ENCODE measurements at regions not wholly inside any gene's neighbourhood (a gene's known extent, or its start where the extent isn't known, plus 50 kb on each side); places are given as distances from the start of the nearest gene placed in this dataset.
A peak's percentile ranks its signal among the peaks of the same experiment; 100 is the strongest.

DNA sequence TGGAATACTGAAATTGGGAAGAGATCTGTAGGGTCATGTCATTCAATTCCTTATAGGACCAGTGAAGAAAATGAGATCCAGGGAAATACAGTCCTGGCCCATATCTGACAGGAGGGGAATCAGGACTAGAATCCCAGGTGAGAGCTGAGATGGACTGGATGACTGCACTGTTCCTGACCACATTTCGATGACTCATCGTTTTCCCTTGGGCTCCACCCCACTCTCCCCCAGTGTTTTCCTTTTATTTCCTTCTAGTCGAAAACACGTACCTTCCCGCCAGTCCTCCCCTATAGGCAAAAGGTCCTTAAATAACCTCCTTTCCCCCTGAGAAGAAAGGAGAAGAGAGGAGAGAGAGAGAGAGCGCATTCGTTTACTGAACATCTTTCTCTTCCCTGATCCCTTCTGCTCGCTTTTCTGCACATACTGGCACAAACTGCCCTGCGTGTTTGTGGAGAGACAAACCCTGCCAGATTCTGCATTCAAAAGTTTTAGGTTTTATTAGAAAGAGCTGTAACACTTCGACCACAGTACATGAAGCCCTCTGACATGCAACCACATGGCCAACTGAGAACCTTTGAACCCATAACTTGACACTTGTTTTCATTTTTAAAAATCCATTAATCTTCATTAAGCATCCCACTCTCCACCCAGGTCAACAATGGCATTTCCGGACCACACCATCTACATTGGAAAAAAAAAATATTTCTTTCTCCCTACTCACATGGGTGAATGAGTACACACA, 565.7 kb downstream of the METTL15 start:
- Histone ChIP-seq H3K36me3 (ENCODE audit: control insufficient read depth, insufficient read depth, low read length, severe bottlenecking) (no peaks in the 10 kb centered on the region), H3K9me3 (ENCODE audit: control insufficient read depth, low read length) (no peaks in the 10 kb centered on the region), H3K4me1 (ENCODE audit: control insufficient read depth, insufficient read depth, low read length) (peaks cover 8% of the 10 kb centered on the region), H3K9ac (ENCODE audit: low read length) (no peak overlapping the region), H3K4me3 (ENCODE audit: low read length) (peak overlapping the region; percentile 30), H3K27me3 (replicated peaks; ENCODE audit: control insufficient read depth, insufficient read depth, low read length) (no peaks in the 10 kb centered on the region)
- peak; percentile 65 for DNase-seq (ENCODE audit: low read depth)

DNA sequence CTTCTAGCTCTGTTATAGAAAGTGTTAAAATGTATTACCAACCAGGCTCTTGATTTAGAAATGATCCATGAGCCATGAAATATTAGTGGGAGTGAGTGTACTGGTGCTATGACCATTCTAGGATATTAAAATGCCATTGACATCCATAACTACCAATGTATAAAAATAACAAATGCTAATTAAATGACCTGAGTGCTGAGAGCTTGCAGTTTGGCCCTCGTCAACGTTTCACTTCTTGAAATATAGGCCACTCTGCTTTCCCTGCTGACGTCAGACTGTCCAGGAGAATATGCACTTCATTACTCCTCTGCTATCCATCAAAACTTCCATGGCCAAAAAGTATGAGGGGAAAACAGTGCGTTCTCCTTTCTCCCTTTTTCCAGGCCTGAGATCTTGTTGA, 563.1 kb downstream of the METTL15 start:
- Histone ChIP-seq H3K9ac (ENCODE audit: low read length) (no peak overlapping the region), H3K27me3 (replicated peaks; ENCODE audit: control insufficient read depth, insufficient read depth, low read length) (no peaks in the 10 kb centered on the region), H3K36me3 (ENCODE audit: control insufficient read depth, insufficient read depth, low read length, severe bottlenecking) (no peaks in the 10 kb centered on the region), H3K4me3 (ENCODE audit: low read length) (no peak overlapping the region), H3K4me1 (ENCODE audit: control insufficient read depth, insufficient read depth, low read length) (peaks cover 8% of the 10 kb centered on the region), H3K9me3 (ENCODE audit: control insufficient read depth, low read length) (no peaks in the 10 kb centered on the region)
- no peak for DNase-seq (ENCODE audit: low read depth)

DNA sequence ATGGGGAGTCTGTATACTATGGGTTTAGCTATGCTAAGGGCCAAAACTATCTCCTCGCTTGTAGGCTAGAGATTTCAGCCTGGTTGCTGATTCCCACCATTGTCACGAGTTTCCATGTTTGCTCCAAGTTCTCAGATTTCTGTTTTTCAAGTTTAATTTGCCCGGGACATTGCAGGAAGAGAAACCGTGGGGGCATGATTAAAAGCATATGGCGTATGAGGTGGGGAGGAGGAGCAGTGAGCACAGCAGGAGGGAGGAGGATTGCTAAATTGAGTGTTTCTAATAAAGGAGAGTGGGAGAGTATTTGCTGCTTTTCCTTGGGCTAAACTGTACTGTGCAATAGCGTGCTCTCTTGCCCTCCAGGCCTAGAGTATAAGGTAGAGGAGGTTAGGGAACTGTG, 558.4 kb downstream of the METTL15 start:
- Histone ChIP-seq H3K9me3 (ENCODE audit: control insufficient read depth, low read length) (no peaks in the 10 kb centered on the region), H3K4me1 (ENCODE audit: control insufficient read depth, insufficient read depth, low read length) (no peaks in the 10 kb centered on the region), H3K9ac (ENCODE audit: low read length) (no peak overlapping the region), H3K27me3 (replicated peaks; ENCODE audit: control insufficient read depth, insufficient read depth, low read length) (no peaks in the 10 kb centered on the region), H3K36me3 (ENCODE audit: control insufficient read depth, insufficient read depth, low read length, severe bottlenecking) (no peaks in the 10 kb centered on the region), H3K4me3 (ENCODE audit: low read length) (no peak overlapping the region)
- peak; percentile 91 for DNase-seq (ENCODE audit: low read depth)

- DNase-seq (ENCODE audit: low read depth) = peak; percentile 42
- Histone ChIP-seq H3K27me3 (replicated peaks; ENCODE audit: control insufficient read depth, insufficient read depth, low read length) (no peaks in the 10 kb centered on the region), H3K4me1 (ENCODE audit: control insufficient read depth, insufficient read depth, low read length) (no peaks in the 10 kb centered on the region), H3K36me3 (ENCODE audit: control insufficient read depth, insufficient read depth, low read length, severe bottlenecking) (no peaks in the 10 kb centered on the region), H3K4me3 (ENCODE audit: low read length) (no peak overlapping the region), H3K9ac (ENCODE audit: low read length) (no peak overlapping the region), H3K9me3 (ENCODE audit: control insufficient read depth, low read length) (no peaks in the 10 kb centered on the region)
These were observed 551.6 kb downstream of the METTL15 start for GRCh38 chr11:28659716-28660348.

- H3K4me3 ChIP-seq (ENCODE audit: low read length) = no peak overlapping the region
- no peaks in the 10 kb centered on the region for H3K36me3 ChIP-seq (ENCODE audit: control insufficient read depth, insufficient read depth, low read length, severe bottlenecking)
- DNase-seq (ENCODE audit: low read depth) = no peak
- H3K9me3 ChIP-seq (ENCODE audit: control insufficient read depth, low read length) = no peaks in the 10 kb centered on the region
- H3K27me3 ChIP-seq (replicated peaks; ENCODE audit: control insufficient read depth, insufficient read depth, low read length) = no peaks in the 10 kb centered on the region
- H3K9ac ChIP-seq (ENCODE audit: low read length) = no peak overlapping the region
- H3K4me1 ChIP-seq (ENCODE audit: control insufficient read depth, insufficient read depth, low read length) = no peaks in the 10 kb centered on the region
These were observed 549.3 kb downstream of the METTL15 start for GRCh38 chr11:28657378-28658030.

- Histone ChIP-seq H3K4me1 (ENCODE audit: control insufficient read depth, insufficient read depth, low read length) (no peaks in the 10 kb centered on the region), H3K9ac (ENCODE audit: low read length) (no peak overlapping the region), H3K9me3 (ENCODE audit: control insufficient read depth, low read length) (no peaks in the 10 kb centered on the region), H3K36me3 (ENCODE audit: control insufficient read depth, insufficient read depth, low read length, severe bottlenecking) (no peaks in the 10 kb centered on the region), H3K27me3 (replicated peaks; ENCODE audit: control insufficient read depth, insufficient read depth, low read length) (no peaks in the 10 kb centered on the region), H3K4me3 (ENCODE audit: low read length) (no peak overlapping the region)
- no peak for DNase-seq (ENCODE audit: low read depth)
These were observed 546.0 kb downstream of the METTL15 start for GRCh38 chr11:28654191-28654590.

- Histone ChIP-seq H3K9me3 (ENCODE audit: control insufficient read depth, low read length) (peaks cover 4% of the 10 kb centered on the region), H3K27me3 (replicated peaks; ENCODE audit: control insufficient read depth, insufficient read depth, low read length) (no peaks in the 10 kb centered on the region), H3K4me3 (ENCODE audit: low read length) (no peak overlapping the region), H3K4me1 (ENCODE audit: control insufficient read depth, insufficient read depth, low read length) (no peaks in the 10 kb centered on the region), H3K36me3 (ENCODE audit: control insufficient read depth, insufficient read depth, low read length, severe bottlenecking) (no peaks in the 10 kb centered on the region), H3K9ac (ENCODE audit: low read length) (no peak overlapping the region)
- no peak for DNase-seq (ENCODE audit: low read depth)
These were observed 541.7 kb downstream of the METTL15 start for GRCh38 chr11:28649922-28650321.

DNA sequence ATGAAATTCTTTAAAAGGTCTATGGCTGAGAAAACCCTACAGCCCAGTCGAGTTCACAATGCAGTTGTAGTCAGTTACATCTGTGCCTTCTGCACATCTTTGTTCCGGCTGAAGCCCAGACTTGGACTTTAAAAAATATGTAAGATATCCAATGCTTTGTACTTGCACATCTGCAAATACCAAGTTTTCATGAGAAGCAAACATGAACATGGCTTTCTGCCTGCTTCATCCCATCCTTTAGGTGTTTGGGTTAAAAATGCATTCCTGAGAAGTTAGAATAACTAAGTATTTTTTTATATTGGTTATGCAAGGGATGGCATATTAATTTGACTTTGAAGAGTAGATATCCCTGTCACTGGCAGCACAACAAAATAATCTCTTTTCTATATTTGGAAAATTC, 528.4 kb downstream of the METTL15 start:
- no peaks in the 10 kb centered on the region for H3K36me3 ChIP-seq (ENCODE audit: control insufficient read depth, insufficient read depth, low read length, severe bottlenecking)
- no peak for DNase-seq (ENCODE audit: low read depth)
- H3K4me3 ChIP-seq (ENCODE audit: low read length) = no peak overlapping the region
- H3K27me3 ChIP-seq (replicated peaks; ENCODE audit: control insufficient read depth, insufficient read depth, low read length) = no peaks in the 10 kb centered on the region
- H3K9me3 ChIP-seq (ENCODE audit: control insufficient read depth, low read length) = no peaks in the 10 kb centered on the region
- H3K9ac ChIP-seq (ENCODE audit: low read length) = no peak overlapping the region
- no peaks in the 10 kb centered on the region for H3K4me1 ChIP-seq (ENCODE audit: control insufficient read depth, insufficient read depth, low read length)

DNA sequence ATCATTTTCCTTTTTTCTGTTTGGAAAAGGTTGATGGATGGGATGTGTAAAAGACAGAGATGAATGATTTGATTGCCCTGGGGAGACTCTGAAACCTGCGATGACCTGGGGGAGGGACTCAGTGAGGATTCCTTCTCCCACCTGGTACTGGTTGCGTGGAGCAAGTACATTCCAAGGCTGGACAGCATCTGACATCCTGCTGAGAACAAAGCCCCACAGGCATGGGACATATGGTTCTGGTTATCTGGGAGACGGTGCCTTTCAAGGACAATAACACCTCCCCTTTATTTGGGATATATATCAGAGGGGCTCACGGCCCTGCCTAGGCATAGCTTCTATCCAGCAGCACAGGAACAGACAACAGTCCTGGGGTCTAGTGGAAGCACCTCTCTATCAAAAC, 527.8 kb downstream of the METTL15 start:
- H3K36me3 ChIP-seq (ENCODE audit: control insufficient read depth, insufficient read depth, low read length, severe bottlenecking) = no peaks in the 10 kb centered on the region
- no peaks in the 10 kb centered on the region for H3K4me1 ChIP-seq (ENCODE audit: control insufficient read depth, insufficient read depth, low read length)

GRCh38 chr11:28632338-28632737, 524.1 kb downstream of the METTL15 start:
- no peaks in the 10 kb centered on the region for H3K27me3 ChIP-seq (replicated peaks; ENCODE audit: control insufficient read depth, insufficient read depth, low read length)
- H3K9ac ChIP-seq (ENCODE audit: low read length) = no peak overlapping the region
- no peaks in the 10 kb centered on the region for H3K4me1 ChIP-seq (ENCODE audit: control insufficient read depth, insufficient read depth, low read length)
- no peak for DNase-seq (ENCODE audit: low read depth)
- H3K36me3 ChIP-seq (ENCODE audit: control insufficient read depth, insufficient read depth, low read length, severe bottlenecking) = no peaks in the 10 kb centered on the region
- no peak overlapping the region for H3K4me3 ChIP-seq (ENCODE audit: low read length)
- H3K9me3 ChIP-seq (ENCODE audit: control insufficient read depth, low read length) = no peaks in the 10 kb centered on the region

More for the DNA sequence above, 527.8 kb downstream of the METTL15 start:
- H3K9me3 ChIP-seq (ENCODE audit: control insufficient read depth, low read length) = no peaks in the 10 kb centered on the region
- no peak overlapping the region for H3K4me3 ChIP-seq (ENCODE audit: low read length)
- H3K27me3 ChIP-seq (replicated peaks; ENCODE audit: control insufficient read depth, insufficient read depth, low read length) = no peaks in the 10 kb centered on the region
- DNase-seq (ENCODE audit: low read depth) = peak; percentile 17
- H3K9ac ChIP-seq (ENCODE audit: low read length) = no peak overlapping the region

DNA sequence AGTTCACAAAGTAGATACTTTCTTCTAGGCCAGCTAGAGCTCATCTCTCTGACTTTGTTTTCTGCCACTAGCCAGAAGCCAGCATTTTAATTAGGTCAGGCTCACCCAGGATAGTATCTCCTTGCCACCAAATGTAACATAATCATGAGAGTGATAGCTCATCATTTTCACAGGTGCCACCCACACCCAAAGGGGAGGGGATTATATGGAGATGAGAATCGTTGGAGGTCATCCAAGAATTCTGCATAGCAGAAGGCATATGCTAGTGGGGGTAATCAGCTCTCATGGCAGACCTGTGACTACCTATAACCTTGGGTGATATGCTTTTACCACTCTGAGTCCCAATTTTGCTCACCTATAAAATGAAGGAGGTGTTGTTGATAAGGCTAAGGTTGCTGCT, 523.0 kb downstream of the METTL15 start:
- H3K27me3 ChIP-seq (replicated peaks; ENCODE audit: control insufficient read depth, insufficient read depth, low read length) = no peaks in the 10 kb centered on the region
- no peaks in the 10 kb centered on the region for H3K36me3 ChIP-seq (ENCODE audit: control insufficient read depth, insufficient read depth, low read length, severe bottlenecking)
- H3K9ac ChIP-seq (ENCODE audit: low read length) = no peak overlapping the region
- DNase-seq (ENCODE audit: low read depth) = no peak
- H3K4me1 ChIP-seq (ENCODE audit: control insufficient read depth, insufficient read depth, low read length) = no peaks in the 10 kb centered on the region
- no peak overlapping the region for H3K4me3 ChIP-seq (ENCODE audit: low read length)
- H3K9me3 ChIP-seq (ENCODE audit: control insufficient read depth, low read length) = no peaks in the 10 kb centered on the region
